ENCODE measurements at regions not wholly inside any gene's neighbourhood (a gene's known extent, or its start where the extent isn't known, plus 50 kb on each side); places are given as distances from the start of the nearest gene placed in this dataset.

DNA sequence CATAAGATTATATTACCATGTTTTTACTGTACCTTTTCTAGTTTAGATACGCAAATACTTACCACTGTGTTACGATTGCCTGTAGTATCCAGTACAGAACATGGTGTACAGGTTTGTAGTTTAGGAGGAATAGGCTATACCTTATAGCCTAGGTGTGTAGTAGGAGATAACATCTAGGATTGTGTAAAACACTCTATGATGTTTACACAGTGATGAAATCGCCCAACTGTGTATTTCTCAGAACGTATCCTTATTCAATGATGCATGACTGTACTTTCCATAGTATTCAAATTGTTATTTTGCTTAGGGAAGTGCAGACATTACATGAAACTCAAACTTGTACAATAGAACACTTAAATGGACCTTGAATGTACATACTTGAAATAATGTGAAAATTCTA is 188.1 kb upstream of the PDGFD start:
- no peak for TF ChIP-seq EP300 (IDR thresholded peaks at IDR 0.05)
- TF ChIP-seq, protein P1, sequence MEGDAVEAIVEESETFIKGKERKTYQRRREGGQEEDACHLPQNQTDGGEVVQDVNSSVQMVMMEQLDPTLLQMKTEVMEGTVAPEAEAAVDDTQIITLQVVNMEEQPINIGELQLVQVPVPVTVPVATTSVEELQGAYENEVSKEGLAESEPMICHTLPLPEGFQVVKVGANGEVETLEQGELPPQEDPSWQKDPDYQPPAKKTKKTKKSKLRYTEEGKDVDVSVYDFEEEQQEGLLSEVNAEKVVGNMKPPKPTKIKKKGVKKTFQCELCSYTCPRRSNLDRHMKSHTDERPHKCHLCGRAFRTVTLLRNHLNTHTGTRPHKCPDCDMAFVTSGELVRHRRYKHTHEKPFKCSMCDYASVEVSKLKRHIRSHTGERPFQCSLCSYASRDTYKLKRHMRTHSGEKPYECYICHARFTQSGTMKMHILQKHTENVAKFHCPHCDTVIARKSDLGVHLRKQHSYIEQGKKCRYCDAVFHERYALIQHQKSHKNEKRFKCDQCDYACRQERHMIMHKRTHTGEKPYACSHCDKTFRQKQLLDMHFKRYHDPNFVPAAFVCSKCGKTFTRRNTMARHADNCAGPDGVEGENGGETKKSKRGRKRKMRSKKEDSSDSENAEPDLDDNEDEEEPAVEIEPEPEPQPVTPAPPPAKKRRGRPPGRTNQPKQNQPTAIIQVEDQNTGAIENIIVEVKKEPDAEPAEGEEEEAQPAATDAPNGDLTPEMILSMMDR (IDR thresholded peaks at IDR 0.05), result no peak

Data from upper lobe of left lung (tissue), 4 donors.